Testis (tissue), 2 donors: ENCODE measurements at regions not wholly inside any gene's neighbourhood (a gene's known extent, or its start where the extent isn't known, plus 50 kb on each side); places are given as distances from the start of the nearest gene placed in this dataset.

Source experiments
- DNase-seq: peaks from one replicate; pipeline ENCODE4 v3.0.0-alpha.2; 2019
- H3K27ac ChIP-seq, 2 donors: fragments of 200-600 bp; sonication (generic); one replicate each; pipeline ENCODE4 v1.5.1; 2019
- H3K27me3 ChIP-seq: fragments of 200-600 bp; sonication (generic); one replicate; pipeline ENCODE4 v1.5.1; 2019
- H3K36me3 ChIP-seq: fragments of 200-600 bp; sonication (generic); one replicate; pipeline ENCODE4 v1.5.1; 2017; ENCODE audit warnings: low read depth; ENCODE audit errors: missing control alignments
- H3K4me1 ChIP-seq: fragments of 200-600 bp; sonication (generic); one replicate; pipeline ENCODE4 v1.5.1; 2019
- H3K4me3 ChIP-seq, 2 donors: fragments of 200-600 bp; sonication (generic); one replicate each; pipeline ENCODE4 v1.5.1; 2017 to 2019
- H3K9me3 ChIP-seq: fragments of 200-600 bp; sonication (generic); one replicate; pipeline ENCODE4 v1.5.1; 2017
- POLR2A ChIP-seq: fragments of 450-650 bp; IDR thresholded peaks from one replicate; pipeline ENCODE4 v1.6.1; 2017; ENCODE audit warnings: antibody characterized with exemption, mild to moderate bottlenecking, moderate library complexity
- WGBS, 2 donors: methylation state at CpG; one replicate each; pipeline ENCODE4 v1.1.5; 2018; 5-methylcytosine and 5-hydroxymethylcytosine counted together
- intact Hi-C: fragments of 100-400 bp; cut with DNase I; formaldehyde crosslinking; loops from one replicate; pipeline ENCODE4 v1.15.1; 2023; ENCODE audit warnings: low total_unique reads
- TF ChIP-seq, protein P1 (sequence below), 3 experiments: fragments of 450-650 bp in 2 of 3; fragments of 200-600 bp in 1 of 3; sonication (generic) in 1 of 3; IDR thresholded peaks; one replicate each; pipeline ENCODE4 v1.5.1; 2016 to 2019; ENCODE audit warnings: antibody characterized with exemption in 3 of 3, mild to moderate bottlenecking in 2 of 3, moderate library complexity in 1 of 3

DNA sequence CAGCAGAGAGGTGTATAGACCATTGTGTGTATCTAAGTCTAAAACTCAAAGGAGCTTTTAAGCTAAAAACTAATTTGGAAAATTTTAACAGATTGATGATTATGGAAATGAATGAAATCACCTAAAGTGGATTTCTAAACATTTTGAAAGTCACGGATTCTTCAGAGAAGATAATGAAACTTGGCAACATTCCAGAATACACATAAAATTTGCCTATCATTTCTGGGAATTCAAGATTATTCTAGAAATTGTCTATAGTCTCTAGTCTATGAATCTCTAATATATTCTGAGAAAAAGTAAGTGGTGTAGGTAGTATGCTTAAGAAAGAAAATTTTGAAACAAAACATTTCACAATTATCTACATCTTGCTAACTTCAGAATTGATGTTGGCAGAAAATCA is 1117.9 kb upstream of the CNTN5 start:
- no peaks in the 10 kb centered on the region for H3K27me3 ChIP-seq
- H3K27ac ChIP-seq = no peak overlapping the region
- DNase-seq = no peak
- H3K36me3 ChIP-seq = no peaks in the 10 kb centered on the region
- no peaks in the 10 kb centered on the region for H3K4me1 ChIP-seq
- TF ChIP-seq, protein P1, sequence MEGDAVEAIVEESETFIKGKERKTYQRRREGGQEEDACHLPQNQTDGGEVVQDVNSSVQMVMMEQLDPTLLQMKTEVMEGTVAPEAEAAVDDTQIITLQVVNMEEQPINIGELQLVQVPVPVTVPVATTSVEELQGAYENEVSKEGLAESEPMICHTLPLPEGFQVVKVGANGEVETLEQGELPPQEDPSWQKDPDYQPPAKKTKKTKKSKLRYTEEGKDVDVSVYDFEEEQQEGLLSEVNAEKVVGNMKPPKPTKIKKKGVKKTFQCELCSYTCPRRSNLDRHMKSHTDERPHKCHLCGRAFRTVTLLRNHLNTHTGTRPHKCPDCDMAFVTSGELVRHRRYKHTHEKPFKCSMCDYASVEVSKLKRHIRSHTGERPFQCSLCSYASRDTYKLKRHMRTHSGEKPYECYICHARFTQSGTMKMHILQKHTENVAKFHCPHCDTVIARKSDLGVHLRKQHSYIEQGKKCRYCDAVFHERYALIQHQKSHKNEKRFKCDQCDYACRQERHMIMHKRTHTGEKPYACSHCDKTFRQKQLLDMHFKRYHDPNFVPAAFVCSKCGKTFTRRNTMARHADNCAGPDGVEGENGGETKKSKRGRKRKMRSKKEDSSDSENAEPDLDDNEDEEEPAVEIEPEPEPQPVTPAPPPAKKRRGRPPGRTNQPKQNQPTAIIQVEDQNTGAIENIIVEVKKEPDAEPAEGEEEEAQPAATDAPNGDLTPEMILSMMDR (IDR thresholded peaks at IDR 0.05) = no peak
- TF ChIP-seq POLR2A = no peak
- no peaks in the 10 kb centered on the region for H3K9me3 ChIP-seq
- WGBS, 2 donors = 58 to 65% methylated on average over 1 of the region's 1 CpG
- intact Hi-C loops = no loop called here
- H3K4me3 ChIP-seq = no peak overlapping the region

DNA sequence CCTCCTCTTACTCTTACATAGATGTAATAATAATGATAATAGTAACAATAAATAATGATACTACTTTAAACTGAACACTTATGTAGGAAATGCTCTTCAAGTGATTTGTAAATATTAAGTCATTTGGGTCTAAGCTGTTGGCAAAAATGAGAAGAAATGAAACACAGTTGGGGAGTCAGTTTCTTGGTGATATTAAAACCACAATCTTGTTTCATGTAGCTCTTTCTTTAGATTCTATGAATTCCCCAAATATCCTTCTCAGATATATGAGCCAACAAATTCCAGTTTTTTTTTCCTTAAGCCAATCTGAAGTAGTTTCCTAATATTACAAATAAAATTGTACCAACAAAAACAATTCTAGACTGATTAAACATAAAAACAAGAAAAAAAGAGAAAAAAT is 1115.6 kb upstream of the CNTN5 start:
- intact Hi-C loops = no loop called here
- DNase-seq = no peak
- Histone ChIP-seq H3K27me3 (no peaks in the 10 kb centered on the region), H3K4me1 (no peaks in the 10 kb centered on the region), H3K9me3 (no peaks in the 10 kb centered on the region), H3K4me3 (no peak overlapping the region), H3K27ac (no peak overlapping the region), H3K36me3 (no peaks in the 10 kb centered on the region)
- TF ChIP-seq POLR2A = no peak
- TF ChIP-seq, protein P1 (IDR thresholded peaks at IDR 0.05) = no peak

DNA sequence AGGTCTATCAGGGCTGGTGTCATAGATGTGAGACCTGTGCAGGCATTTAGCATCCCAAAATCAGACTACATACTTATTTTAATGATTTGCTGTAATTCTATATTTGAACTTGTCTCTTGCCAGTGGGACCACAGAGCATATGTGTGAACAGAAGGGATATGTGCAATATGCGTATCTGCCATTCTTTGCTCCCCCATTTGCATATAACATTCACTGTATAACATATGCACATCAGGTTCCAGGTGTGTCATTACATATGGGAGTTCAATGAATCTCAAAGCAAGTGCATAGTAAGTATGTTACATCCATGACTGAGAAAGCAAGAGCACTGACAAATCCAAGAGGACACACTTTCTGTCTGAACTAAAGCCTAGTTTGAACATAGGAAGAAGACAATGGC is 1115.1 kb upstream of the CNTN5 start:
- H3K4me1 ChIP-seq = no peaks in the 10 kb centered on the region
- no peak overlapping the region for H3K27ac ChIP-seq
- no peaks in the 10 kb centered on the region for H3K27me3 ChIP-seq
- WGBS, 2 donors = 91 to 96% methylated on average over 1 of the region's 1 CpG
- no peaks in the 10 kb centered on the region for H3K36me3 ChIP-seq
- intact Hi-C loops = no loop called here
- no peak for TF ChIP-seq POLR2A
- TF ChIP-seq, protein P1 (IDR thresholded peaks at IDR 0.05) = no peak
- H3K9me3 ChIP-seq = no peaks in the 10 kb centered on the region
- DNase-seq = no peak
- no peak overlapping the region for H3K4me3 ChIP-seq

DNA sequence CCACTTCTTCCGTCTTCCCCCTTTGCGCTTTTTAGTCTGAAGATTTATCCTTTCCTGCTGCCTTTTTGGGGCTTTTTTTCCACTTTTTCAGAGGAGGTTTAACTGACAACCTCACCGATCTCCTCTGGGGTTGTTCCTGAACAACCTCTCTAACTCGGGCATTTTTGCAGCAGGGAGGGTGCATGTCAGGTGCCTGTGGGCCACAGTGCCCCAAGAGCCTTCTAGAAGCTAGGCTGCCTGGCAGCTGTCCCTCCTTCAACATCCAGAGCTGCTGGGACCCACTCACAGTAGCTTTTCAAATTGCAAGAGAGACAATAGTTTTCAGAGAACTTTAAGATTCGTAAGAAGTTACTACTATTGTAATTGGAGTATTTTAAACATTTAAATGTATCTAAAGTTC is 1112.4 kb upstream of the CNTN5 start:
- no peak for DNase-seq
- Histone ChIP-seq H3K9me3 (no peaks in the 10 kb centered on the region), H3K4me3 (no peak overlapping the region), H3K27me3 (no peaks in the 10 kb centered on the region), H3K4me1 (no peaks in the 10 kb centered on the region), H3K27ac (no peak overlapping the region), H3K36me3 (no peaks in the 10 kb centered on the region)
- 70 to 76% methylated on average over 5 of the region's 5 CpGs for WGBS, 2 donors
- TF ChIP-seq, protein P1 (IDR thresholded peaks at IDR 0.05) = no peak
- no peak for TF ChIP-seq POLR2A
- intact Hi-C loops = no loop called here

DNA sequence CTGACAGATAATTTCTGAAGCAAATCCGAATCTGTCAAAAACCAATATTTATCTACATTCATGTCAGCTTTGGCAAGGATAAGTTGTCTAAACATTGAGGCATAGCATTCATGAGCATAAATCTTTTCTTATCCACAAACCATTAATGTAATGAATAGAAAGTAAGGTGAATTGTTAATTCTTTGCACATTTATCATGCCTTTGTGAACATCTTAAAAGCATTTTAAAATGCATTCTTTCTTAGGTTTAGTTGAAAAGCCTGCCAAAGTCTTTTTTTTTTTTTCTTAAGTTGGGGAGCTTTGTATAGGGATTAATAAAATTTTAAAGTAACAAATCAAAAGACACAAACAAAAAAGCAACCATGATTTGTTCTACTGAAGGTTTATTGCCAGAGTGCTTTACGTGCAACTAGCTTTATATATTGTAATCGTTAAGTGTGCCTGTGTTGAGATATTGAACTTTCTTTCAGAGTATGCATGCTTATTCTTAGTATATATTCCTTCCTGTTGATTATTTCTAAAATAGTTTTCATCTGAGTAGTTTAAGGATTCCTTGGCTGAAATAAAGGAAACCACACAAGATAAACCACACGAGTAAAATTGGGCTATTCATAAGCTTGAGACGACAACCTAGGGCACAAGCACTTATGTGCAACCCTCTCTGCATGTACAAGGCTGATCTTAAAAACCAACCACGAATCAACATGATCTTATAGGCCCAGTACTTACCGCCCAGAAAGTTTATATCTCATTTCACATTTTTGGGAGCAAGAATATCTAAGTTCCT is 1110.9 kb upstream of the CNTN5 start:
- H3K27me3 ChIP-seq = no peaks in the 10 kb centered on the region
- WGBS, 2 donors = 46 to 55% methylated on average over 7 of the region's 7 CpGs
- no peaks in the 10 kb centered on the region for H3K9me3 ChIP-seq
- no peak for DNase-seq
- TF ChIP-seq POLR2A = no peak
- TF ChIP-seq, protein P1 (IDR thresholded peaks at IDR 0.05) = no peak
- intact Hi-C loops = no loop called here
- H3K4me3 ChIP-seq = no peak overlapping the region
- no peak overlapping the region for H3K27ac ChIP-seq
- H3K4me1 ChIP-seq = no peaks in the 10 kb centered on the region
- H3K36me3 ChIP-seq = no peaks in the 10 kb centered on the region
